WTC11 (cell line): ENCODE measurements at regions not wholly inside any gene's neighbourhood (a gene's known extent, or its start where the extent isn't known, plus 50 kb on each side); places are given as distances from the start of the nearest gene placed in this dataset.

Source experiments
- ATAC-seq: fragments of 200-7000 bp; cut with Tn5 transposase; 2 replicates; pipeline ENCODE4 v1.10.0; 2021; ENCODE audit warnings: mild to moderate bottlenecking, moderate library complexity
- CTCF ChIA-PET: fragments of 300-600 bp; sonication (Branson Sonifier 250); formaldehyde crosslinking; loops from one replicate; lab custom pipeline; 2021; ENCODE audit warnings: antibody characterized with exemption; lab: Charles Lee
- POLR2A ChIA-PET: fragments of 350-600 bp; sonication (Branson Sonifier 250); formaldehyde crosslinking; loops from one replicate; lab custom pipeline; 2021; ENCODE audit warnings: antibody characterized with exemption; lab: Charles Lee
- DNase-seq: peaks from one replicate; pipeline ENCODE4 v3.0.0; 2021; ENCODE audit warnings: low spot score
- H3K27ac Mint-ChIP-seq: 2 replicates; pipeline ENCODE4 v1.8.0; 2021; ENCODE audit warnings: mixed read lengths
- H3K27me3 Mint-ChIP-seq: 2 replicates; pipeline ENCODE4 v1.8.0; 2021; ENCODE audit warnings: low read depth, mild to moderate bottlenecking, moderate library complexity, mixed read lengths
- H3K36me3 Mint-ChIP-seq: 2 replicates; pipeline ENCODE4 v1.8.0; 2021; ENCODE audit warnings: mixed read lengths
- H3K4me1 Mint-ChIP-seq: 2 replicates; pipeline ENCODE4 v1.8.0; 2022; ENCODE audit warnings: mixed read lengths
- H3K4me3 Mint-ChIP-seq: 2 replicates; pipeline ENCODE4 v1.8.0; 2021; ENCODE audit warnings: mild to moderate bottlenecking, moderate library complexity, mixed read lengths
- H3K9me3 Mint-ChIP-seq: 2 replicates; pipeline ENCODE4 v1.8.0; 2021; ENCODE audit warnings: mixed read lengths
- AFF4 ChIP-seq: sonication (generic); formaldehyde crosslinking; IDR thresholded peaks from 2 replicates; pipeline ENCODE4 v1.8.1; 2023; ENCODE audit warnings: mild to moderate bottlenecking, missing genetic modification reagents, borderline replicate concordance
- ARID4B ChIP-seq: sonication (generic); formaldehyde crosslinking; IDR thresholded peaks from 2 replicates; pipeline ENCODE4 v1.8.0; 2023; ENCODE audit warnings: missing genetic modification reagents, mild to moderate bottlenecking, borderline replicate concordance
- CBFB ChIP-seq: sonication (generic); formaldehyde crosslinking; IDR thresholded peaks from 2 replicates; pipeline ENCODE4 v1.8.1; 2022; ENCODE audit warnings: mild to moderate bottlenecking, low read depth, missing genetic modification reagents
- ELF4 ChIP-seq: sonication (generic); formaldehyde crosslinking; IDR thresholded peaks from 2 replicates; pipeline ENCODE4 v1.8.1; 2022; ENCODE audit warnings: low read depth, mild to moderate bottlenecking, moderate library complexity, missing genetic modification reagents
- EMX1 ChIP-seq: fragments of 250-450 bp; sonication (Bioruptor Pico); IDR thresholded peaks from 2 replicates; pipeline ENCODE4 v1.8.0; 2021; ENCODE audit warnings: mild to moderate bottlenecking
- ESRRA ChIP-seq: sonication (generic); formaldehyde crosslinking; IDR thresholded peaks from 2 replicates; pipeline ENCODE4 v1.8.1; 2022; ENCODE audit warnings: mild to moderate bottlenecking, missing genetic modification reagents, borderline replicate concordance
- FOXP1 ChIP-seq: sonication (generic); formaldehyde crosslinking; IDR thresholded peaks from 2 replicates; pipeline ENCODE4 v1.8.0; 2022; ENCODE audit warnings: missing genetic modification reagents, mild to moderate bottlenecking, moderate library complexity, borderline replicate concordance
- FOXP4 ChIP-seq: sonication (generic); formaldehyde crosslinking; IDR thresholded peaks from 2 replicates; pipeline ENCODE4 v1.8.0; 2022; ENCODE audit warnings: mild to moderate bottlenecking, missing genetic modification reagents
- NR1H2 ChIP-seq: sonication (generic); formaldehyde crosslinking; IDR thresholded peaks from 2 replicates; pipeline ENCODE4 v1.9.0; 2021; ENCODE audit warnings: mild to moderate bottlenecking, moderate library complexity, missing genetic modification reagents
- NR2C2 ChIP-seq: sonication (generic); formaldehyde crosslinking; IDR thresholded peaks from 2 replicates; pipeline ENCODE4 v1.8.0; 2022; ENCODE audit warnings: mild to moderate bottlenecking, missing genetic modification reagents
- SMAD3 ChIP-seq: sonication (generic); formaldehyde crosslinking; IDR thresholded peaks from 2 replicates; pipeline ENCODE4 v1.8.0; 2022; ENCODE audit warnings: missing genetic modification reagents, mild to moderate bottlenecking, borderline replicate concordance
- TEAD1 ChIP-seq: sonication (generic); formaldehyde crosslinking; IDR thresholded peaks from 2 replicates; pipeline ENCODE4 v1.8.0; 2022; ENCODE audit warnings: mild to moderate bottlenecking, missing genetic modification reagents
- ZMAT4 ChIP-seq: fragments of 250-450 bp; sonication (Bioruptor Pico); IDR thresholded peaks from 2 replicates; pipeline ENCODE4 v1.9.0; 2021; ENCODE audit warnings: mild to moderate bottlenecking
- ZNF219 ChIP-seq: sonication (generic); formaldehyde crosslinking; IDR thresholded peaks from 2 replicates; pipeline ENCODE4 v1.8.0; 2023; ENCODE audit warnings: missing genetic modification reagents, mild to moderate bottlenecking, borderline replicate concordance
- ZNF232 ChIP-seq: sonication (generic); formaldehyde crosslinking; IDR thresholded peaks from 2 replicates; pipeline ENCODE4 v1.8.0; 2022; ENCODE audit warnings: mild to moderate bottlenecking, missing genetic modification reagents
- ZNF317 ChIP-seq: sonication (generic); formaldehyde crosslinking; IDR thresholded peaks from 2 replicates; pipeline ENCODE4 v1.8.1; 2023; ENCODE audit warnings: low read depth, mild to moderate bottlenecking, moderate library complexity, missing genetic modification reagents, borderline replicate concordance

- TF ChIP-seq AFF4 (CRISPR knock-in tag), result no peak
- TF ChIP-seq TEAD1 (CRISPR knock-in tag), result no peak
- TF ChIP-seq FOXP1 (CRISPR knock-in tag), result no peak
- TF ChIP-seq EMX1 (CRISPR knock-in tag), result no peak
- TF ChIP-seq ZNF232, result no peak
- no peak for TF ChIP-seq ZNF317
- TF ChIP-seq, all 79 proteins: peak for 0
These were observed 89.5 kb upstream of the C1orf21 start (continued) for GRCh38 chr1:184297244-184297750.

- Mint-ChIP-seq H3K4me3 (no peak overlapping the region), H3K36me3 (no peaks in the 10 kb centered on the region), H3K9me3 (peaks cover 11% of the 10 kb centered on the region), H3K27ac (peak overlapping the region; percentile 55; the same call in 1 of the 2 replicates), H3K27me3 (no peaks in the 10 kb centered on the region), H3K4me1 (peaks cover 7% of the 10 kb centered on the region)
- ATAC-seq (peak; percentile 62), DNase-seq (no peak)
- TF ChIP-seq NR1H2 (CRISPR knock-in tag) (no peak), SMAD3 (CRISPR knock-in tag) (no peak), ZNF317 (no peak), ESRRA (CRISPR knock-in tag) (no peak), ZNF219 (CRISPR knock-in tag) (no peak)
- POLR2A ChIA-PET, result no interaction called here
- CTCF ChIA-PET, result interaction anchor here (0.9 to 1.6 kb wide), 3 partner anchors 11 to 393 kb away, joined by 3 to 4 read pairs (median 3); no protein-coding TSS in a partner anchor
These were observed 88.1 kb upstream of the C1orf21 start for GRCh38 chr1:184298440-184299405.

GRCh38 chr1:184299406-184299790 is 87.4 kb upstream of the C1orf21 start:
- no peaks in the 10 kb centered on the region for H3K36me3 Mint-ChIP-seq
- ATAC-seq (no peak), DNase-seq (no peak)
- no peak overlapping the region for H3K27ac Mint-ChIP-seq
- H3K9me3 Mint-ChIP-seq, result peaks cover 14% of the 10 kb centered on the region
- CTCF ChIA-PET, result interaction anchor here (1.6 kb wide), 1 partner anchor 364 kb away, joined by 4 read pairs; no protein-coding TSS in a partner anchor
- no peak for TF ChIP-seq ESRRA (CRISPR knock-in tag)
- no peak for TF ChIP-seq ELF4 (CRISPR knock-in tag)
- TF ChIP-seq ZMAT4 (CRISPR knock-in tag), result no peak
- TF ChIP-seq CBFB (CRISPR knock-in tag), result no peak
- no peak for TF ChIP-seq SMAD3 (CRISPR knock-in tag)
- TF ChIP-seq ARID4B (CRISPR knock-in tag), result no peak
- no peak for TF ChIP-seq NR2C2 (CRISPR knock-in tag)
- TF ChIP-seq FOXP4 (CRISPR knock-in tag), result no peak
- H3K4me3 Mint-ChIP-seq, result no peak overlapping the region
- POLR2A ChIA-PET, result no interaction called here
- H3K4me1 Mint-ChIP-seq, result peaks cover 7% of the 10 kb centered on the region
- H3K27me3 Mint-ChIP-seq, result no peaks in the 10 kb centered on the region
